HG03460 (cell line): ENCODE measurements at regions not wholly inside any gene's neighbourhood (a gene's known extent, or its start where the extent isn't known, plus 50 kb on each side); places are given as distances from the start of the nearest gene placed in this dataset.
"Not testable (repeated sequence)": the region's sequence is repeated elsewhere in the genome, so short reads cannot be mapped to it uniquely, and the experiment has no call there.

Source experiments
- ATAC-seq: cut with Tn5 transposase; IDR thresholded peaks from one replicate; pipeline ENCODE4 v1.9.1; 2021; ENCODE audit not compliant: unreplicated experiment

GRCh38 chrX:2574271-2574670 lies 73.5 kb upstream of the DHRSX start:
- ATAC-seq, result no peak

GRCh38 chrX:2572740-2573139 lies 72.0 kb upstream of the DHRSX start:
- no peak for ATAC-seq

GRCh38 chrX:2568125-2568524 lies 67.3 kb upstream of the DHRSX start:
- ATAC-seq, result no peak

GRCh38 chrX:2566055-2566454 lies 65.3 kb upstream of the DHRSX start:
- ATAC-seq, result no peak

GRCh38 chrX:2561456-2561855 lies 60.7 kb upstream of the DHRSX start:
- ATAC-seq, result no peak

GRCh38 chrX:2559124-2559523 lies 58.3 kb upstream of the DHRSX start:
- ATAC-seq, result no peak

GRCh38 chrX:2554891-2555290 lies 54.1 kb upstream of the DHRSX start:
- no peak for ATAC-seq

- ATAC-seq, result not testable (repeated sequence)
Measured at GRCh38 chrX:2554066-2554465, 53.3 kb upstream of the DHRSX start.

- ATAC-seq, result no peak
Measured at GRCh38 chrX:2552621-2553201, 51.9 kb upstream of the DHRSX start.

GRCh38 chrX:2550328-2551020 lies 49.7 kb upstream of the DHRSX start:
- ATAC-seq, result no peak
